Neural crest cell (in vitro differentiated cells): ENCODE measurements at regions not wholly inside any gene's neighbourhood (a gene's known extent, or its start where the extent isn't known, plus 50 kb on each side); places are given as distances from the start of the nearest gene placed in this dataset.
"Not testable (repeated sequence)": the region's sequence is repeated elsewhere in the genome, so short reads cannot be mapped to it uniquely, and the experiment has no call there.

Source experiments
- DNase-seq: peaks from one replicate; pipeline ENCODE4 v3.0.0; 2021; ENCODE audit warnings: low read depth, mixed read lengths, low spot score
- H3K27ac Mint-ChIP-seq: one replicate; pipeline ENCODE4 v1.8.0; 2021; ENCODE audit warnings: mild to moderate bottlenecking, mixed read lengths; ENCODE audit not compliant: unreplicated experiment
- H3K27me3 Mint-ChIP-seq: 2 replicates; pipeline ENCODE4 v1.8.0; 2021; ENCODE audit warnings: low read depth, mild to moderate bottlenecking, mixed read lengths
- H3K36me3 Mint-ChIP-seq: 2 replicates; pipeline ENCODE4 v1.8.0; 2021; ENCODE audit warnings: low read depth, mild to moderate bottlenecking, mixed read lengths
- H3K4me1 Mint-ChIP-seq: 2 replicates; pipeline ENCODE4 v1.8.0; 2021; ENCODE audit warnings: mixed read lengths
- H3K4me3 Mint-ChIP-seq: one replicate; pipeline ENCODE4 v1.8.0; 2021; ENCODE audit warnings: mild to moderate bottlenecking, mixed read lengths
- H3K9me3 Mint-ChIP-seq: 2 replicates; pipeline ENCODE4 v1.8.0; 2021; ENCODE audit warnings: mixed read lengths
- CTCF ChIP-seq: fragments of 200-600 bp; sonication (generic); conservative IDR thresholded peaks from 2 replicates; pipeline ENCODE4 v1.5.0; 2021; ENCODE audit warnings: antibody characterized with exemption, mild to moderate bottlenecking

DNA sequence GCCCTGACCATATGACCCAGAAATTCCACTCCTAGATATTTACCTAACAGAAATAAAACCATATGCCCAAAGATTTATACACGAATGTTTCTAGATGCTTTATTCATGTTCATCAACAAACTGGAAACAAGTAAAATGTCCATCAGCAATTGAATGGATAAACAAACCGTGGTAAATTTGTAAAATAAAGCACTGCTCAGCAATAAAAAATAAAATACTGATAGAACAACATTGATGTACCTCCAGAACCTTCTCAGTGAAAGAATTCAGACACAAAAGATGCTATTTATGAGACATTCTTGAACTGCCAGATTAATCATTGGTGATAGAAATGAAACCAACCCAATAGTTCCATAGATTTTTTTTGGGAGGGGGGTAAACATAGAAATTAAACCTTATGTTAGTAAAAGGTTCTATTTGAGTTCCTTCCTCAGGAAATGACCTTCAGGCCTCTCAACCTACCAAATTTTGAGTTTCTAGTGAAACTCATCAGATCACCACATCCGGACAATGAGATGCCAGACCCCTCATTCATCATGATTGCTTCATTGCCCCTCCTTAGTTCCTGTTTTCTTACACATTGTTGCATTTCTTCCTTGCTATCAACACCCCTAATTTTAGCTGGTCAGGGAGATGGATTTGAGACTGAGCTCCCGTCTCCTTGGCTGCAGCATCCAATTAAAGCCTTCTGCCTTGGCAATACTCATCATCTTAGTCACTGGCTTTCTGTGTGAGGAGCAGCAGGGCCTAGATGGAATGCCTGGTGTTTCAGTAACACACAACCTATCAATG lies 203.5 kb downstream of the LPIN1 start:
- H3K4me3 Mint-ChIP-seq = no peak overlapping the region
- TF ChIP-seq CTCF = no peak
- H3K27ac Mint-ChIP-seq = no peak overlapping the region
- H3K4me1 Mint-ChIP-seq = no peaks in the 10 kb centered on the region
- peaks cover 2% of the 10 kb centered on the region for H3K9me3 Mint-ChIP-seq
- H3K27me3 Mint-ChIP-seq = peaks cover under 1% of the 10 kb centered on the region
- no peak for DNase-seq
- H3K36me3 Mint-ChIP-seq = no peaks in the 10 kb centered on the region

- H3K27me3 Mint-ChIP-seq = peaks cover 6% of the 10 kb centered on the region
- peaks cover 2% of the 10 kb centered on the region for H3K9me3 Mint-ChIP-seq
- no peaks in the 10 kb centered on the region for H3K36me3 Mint-ChIP-seq
- H3K4me3 Mint-ChIP-seq = no peak overlapping the region
- DNase-seq = no peak
- no peaks in the 10 kb centered on the region for H3K4me1 Mint-ChIP-seq
- no peak overlapping the region for H3K27ac Mint-ChIP-seq
- TF ChIP-seq CTCF = no peak
Measured at GRCh38 chr2:11950896-11951295, 204.5 kb downstream of the LPIN1 start.

DNA sequence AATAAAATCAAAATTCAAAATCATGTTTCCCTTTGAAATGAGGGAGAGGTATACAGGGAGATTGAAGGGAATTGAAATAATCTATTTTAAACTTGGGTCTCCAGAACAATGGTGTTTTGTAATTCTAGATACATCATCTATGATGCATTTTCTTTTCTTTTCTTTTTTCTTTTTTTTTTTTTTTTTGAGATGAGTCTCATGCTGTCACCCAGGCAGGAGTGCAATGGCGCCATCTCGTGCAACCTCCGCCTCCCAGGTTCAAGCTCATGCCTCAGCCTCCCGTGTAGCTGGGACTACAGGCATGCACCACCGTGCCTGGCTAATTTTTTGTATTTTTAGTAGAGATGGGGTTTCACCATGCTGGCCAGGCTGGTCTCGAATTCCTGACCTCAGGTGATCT lies 205.1 kb downstream of the LPIN1 start:
- H3K36me3 Mint-ChIP-seq, H3K9me3 Mint-ChIP-seq, H3K27ac Mint-ChIP-seq, DNase-seq, H3K27me3 Mint-ChIP-seq, H3K4me3 Mint-ChIP-seq, H3K4me1 Mint-ChIP-seq: not testable (repeated sequence)

DNA sequence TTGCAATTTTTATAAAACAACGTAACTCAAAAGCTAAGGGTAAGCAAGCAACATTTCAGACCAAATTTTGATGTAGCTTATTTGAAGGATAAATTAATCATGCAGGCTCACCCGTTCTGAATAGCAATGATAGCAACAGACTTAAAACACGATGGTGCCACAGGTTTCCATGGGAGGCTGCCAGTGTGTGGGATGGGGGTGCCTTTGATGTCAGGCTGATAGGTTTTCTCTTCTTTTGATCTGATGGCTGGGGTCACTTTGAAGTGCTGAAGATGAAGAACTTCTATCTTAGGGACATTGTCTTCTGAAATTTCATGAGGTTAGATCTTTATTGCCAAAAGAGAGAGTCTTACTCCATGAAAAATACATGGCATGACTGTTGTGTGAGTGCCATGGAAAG lies 206.8 kb downstream of the LPIN1 start:
- DNase-seq = no peak
- H3K27ac Mint-ChIP-seq = no peak overlapping the region
- no peak for TF ChIP-seq CTCF
- no peaks in the 10 kb centered on the region for H3K36me3 Mint-ChIP-seq
- peaks cover 2% of the 10 kb centered on the region for H3K9me3 Mint-ChIP-seq
- no peaks in the 10 kb centered on the region for H3K4me1 Mint-ChIP-seq
- peaks cover 6% of the 10 kb centered on the region for H3K27me3 Mint-ChIP-seq
- H3K4me3 Mint-ChIP-seq = no peak overlapping the region

DNA sequence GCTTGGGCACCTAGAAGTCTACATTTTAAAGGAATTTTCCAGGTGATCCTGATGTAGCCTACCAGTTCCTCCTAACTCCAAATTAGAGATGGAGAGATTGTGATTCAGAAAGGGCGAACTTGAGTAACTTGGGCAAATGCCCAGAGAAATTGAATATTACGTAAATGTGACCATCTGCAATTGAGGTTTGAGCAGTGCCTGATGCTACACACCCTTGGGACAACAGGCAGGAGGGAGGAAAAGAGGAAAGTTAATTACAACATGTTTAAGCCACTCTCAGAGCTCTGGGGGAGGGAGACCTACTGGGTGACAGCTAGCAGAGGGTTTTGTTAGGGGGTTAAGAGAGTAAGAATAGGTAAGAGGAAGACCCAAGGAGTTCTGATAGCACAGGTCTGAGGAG lies 208.9 kb downstream of the LPIN1 start:
- Mint-ChIP-seq H3K9me3 (peaks cover 5% of the 10 kb centered on the region), H3K27me3 (peaks cover 6% of the 10 kb centered on the region), H3K4me3 (no peak overlapping the region), H3K36me3 (no peaks in the 10 kb centered on the region), H3K27ac (peak overlapping the region; percentile 83), H3K4me1 (no peaks in the 10 kb centered on the region)
- no peak for DNase-seq
- TF ChIP-seq CTCF = no peak

DNA sequence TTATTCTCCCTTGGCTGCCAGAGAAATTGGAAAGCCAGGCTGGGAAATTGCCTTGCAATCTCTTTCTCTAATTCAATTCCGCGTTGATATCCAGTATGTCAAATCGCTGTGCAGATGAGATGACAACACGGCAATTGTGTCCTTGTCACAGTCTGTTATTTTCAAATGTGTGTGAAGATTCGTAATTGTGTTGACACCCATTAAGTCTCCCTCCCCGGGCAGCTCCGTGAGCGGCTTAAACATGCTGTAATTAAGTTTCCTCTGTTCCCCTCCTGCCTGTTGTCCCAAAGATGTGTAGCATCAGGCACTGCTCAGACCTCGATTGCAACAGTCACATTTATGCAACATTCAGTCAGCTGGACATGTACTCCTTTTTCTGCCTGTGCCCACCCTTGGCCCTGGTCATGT lies 209.5 kb downstream of the LPIN1 start:
- H3K9me3 Mint-ChIP-seq = peaks cover 5% of the 10 kb centered on the region
- H3K36me3 Mint-ChIP-seq = no peaks in the 10 kb centered on the region
- H3K4me3 Mint-ChIP-seq = no peak overlapping the region
- no peak for TF ChIP-seq CTCF
- peaks cover 6% of the 10 kb centered on the region for H3K27me3 Mint-ChIP-seq
- no peaks in the 10 kb centered on the region for H3K4me1 Mint-ChIP-seq
- DNase-seq = no peak
- H3K27ac Mint-ChIP-seq = no peak overlapping the region
